ENCODE measurements at regions not wholly inside any gene's neighbourhood (a gene's known extent, or its start where the extent isn't known, plus 50 kb on each side); places are given as distances from the start of the nearest gene placed in this dataset.
A peak's percentile ranks its signal among the peaks of the same experiment; 100 is the strongest.

DNA sequence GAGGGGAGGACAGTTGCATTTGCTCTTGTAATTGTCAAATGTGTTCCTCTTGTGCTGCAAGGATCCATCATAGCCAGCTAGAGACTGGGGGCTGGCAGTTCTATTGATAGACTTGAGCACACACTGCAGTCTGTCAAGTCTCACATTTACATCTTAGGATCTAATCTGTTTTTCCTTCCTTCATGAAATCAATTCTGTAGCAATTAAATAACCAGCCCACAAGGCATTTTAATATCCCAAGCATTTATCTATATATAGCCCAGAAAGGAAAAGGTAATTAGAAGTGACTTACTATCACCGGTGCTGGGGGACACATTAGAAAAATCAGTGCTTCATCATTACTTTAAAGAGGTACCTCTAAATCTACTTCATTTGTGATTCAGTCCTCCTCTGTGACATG, 143.0 kb upstream of the STXBP5 start:
- Histone ChIP-seq H3K27me3 (ENCODE audit: control insufficient read depth in 1 of 2, insufficient read depth in 1 of 2, low read length in 2 of 2) (no peaks in the 10 kb centered on the region), H3K9me3 (ENCODE audit: control insufficient read depth, low read length) (no peaks in the 10 kb centered on the region), H3K9ac (ENCODE audit: low read length) (no peak overlapping the region), H2AK5ac (ENCODE audit: low read length, severe bottlenecking) (no peak overlapping the region), H2BK12ac (ENCODE audit: low read length in 2 of 2) (no peak overlapping the region), H3K4ac (ENCODE audit: low read depth in 1 of 2, low read length in 2 of 2) (no peak overlapping the region), H2BK120ac (ENCODE audit: low read depth, low read length) (no peak overlapping the region), H4K91ac (ENCODE audit: low read length) (no peak overlapping the region), H2BK15ac (ENCODE audit: low read depth, poor library complexity, severe bottlenecking) (no peak overlapping the region), H3K4me2 (ENCODE audit: low read length, poor library complexity, severe bottlenecking) (no peak overlapping the region), H3K14ac (ENCODE audit: low read length in 2 of 2) (no peak overlapping the region), H2AFZ (ENCODE audit: low read depth, low read length) (no peak overlapping the region), H3K79me1 (replicated peaks; ENCODE audit: low read length, poor library complexity, severe bottlenecking) (no peaks in the 10 kb centered on the region), H3K4me1 (ENCODE audit: control insufficient read depth, insufficient read depth, low read depth, low read length) (peaks cover 6% of the 10 kb centered on the region), H3K36me3 (ENCODE audit: control insufficient read depth in 1 of 2, insufficient read depth in 2 of 2, low read depth in 1 of 2, low read length in 2 of 2) (no peaks in the 10 kb centered on the region), H3K18ac (ENCODE audit: low read depth in 1 of 2, low read length in 2 of 2) (no peak overlapping the region), H2BK5ac (ENCODE audit: low read depth, low read length, poor library complexity, severe bottlenecking) (no peak overlapping the region), H3K23ac (ENCODE audit: low read length in 2 of 2) (no peak overlapping the region), H4K8ac (ENCODE audit: low read length) (no peak overlapping the region), H3K27ac (ENCODE audit: low read length, poor library complexity, severe bottlenecking) (no peak overlapping the region), H3K4me3 (ENCODE audit: insufficient read depth in 1 of 2, low read depth in 1 of 2, low read length in 2 of 2) (no peak overlapping the region)
- 100% methylated on average over 1 of the region's 1 CpG for WGBS
- no peak for DNase-seq

DNA sequence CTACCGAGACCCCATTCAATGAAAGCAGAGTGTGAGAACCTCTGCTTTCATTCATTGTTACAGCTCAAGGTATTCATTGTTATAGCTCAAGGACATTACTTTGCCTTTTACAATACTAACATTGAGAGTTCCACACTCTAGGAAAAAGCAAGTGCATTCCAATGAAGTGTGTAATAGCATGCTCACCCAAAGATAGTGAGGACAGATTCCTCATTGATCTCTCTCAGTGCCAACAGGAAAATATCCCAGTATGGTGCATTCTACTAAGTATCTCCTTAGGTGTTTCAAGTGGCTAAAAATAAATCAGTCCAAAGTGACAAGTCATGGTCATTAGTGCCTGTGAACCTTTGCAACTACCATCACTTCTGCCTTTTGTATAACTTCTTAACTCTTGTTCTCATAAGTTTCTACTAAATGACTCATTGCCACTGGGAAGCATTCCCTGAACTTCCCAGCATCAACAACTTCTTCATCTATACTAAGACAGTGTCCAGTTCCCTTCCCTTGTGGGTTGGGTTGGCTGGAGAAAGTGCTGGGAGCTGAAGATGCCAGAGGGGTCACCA, 140.7 kb upstream of the STXBP5 start:
- Histone ChIP-seq H4K91ac (ENCODE audit: low read length) (no peak overlapping the region), H2BK15ac (ENCODE audit: low read depth, poor library complexity, severe bottlenecking) (no peak overlapping the region), H3K4me3 (ENCODE audit: insufficient read depth in 1 of 2, low read depth in 1 of 2, low read length in 2 of 2) (peak overlapping the region in 1 of 2 experiments; percentile 13), H3K4me2 (ENCODE audit: low read length, poor library complexity, severe bottlenecking) (no peak overlapping the region), H2BK5ac (ENCODE audit: low read depth, low read length, poor library complexity, severe bottlenecking) (no peak overlapping the region), H3K4ac (ENCODE audit: low read depth in 1 of 2, low read length in 2 of 2) (no peak overlapping the region), H3K14ac (ENCODE audit: low read length in 2 of 2) (no peak overlapping the region), H4K8ac (ENCODE audit: low read length) (no peak overlapping the region), H3K23ac (ENCODE audit: low read length in 2 of 2) (no peak overlapping the region), H3K27me3 (ENCODE audit: control insufficient read depth in 1 of 2, insufficient read depth in 1 of 2, low read length in 2 of 2) (no peaks in the 10 kb centered on the region), H3K9me3 (ENCODE audit: control insufficient read depth, low read length) (no peaks in the 10 kb centered on the region), H3K79me1 (replicated peaks; ENCODE audit: low read length, poor library complexity, severe bottlenecking) (no peaks in the 10 kb centered on the region), H2AFZ (ENCODE audit: low read depth, low read length) (no peak overlapping the region), H2AK5ac (ENCODE audit: low read length, severe bottlenecking) (no peak overlapping the region), H3K4me1 (ENCODE audit: control insufficient read depth, insufficient read depth, low read depth, low read length) (peaks cover 5% of the 10 kb centered on the region), H3K27ac (ENCODE audit: low read length, poor library complexity, severe bottlenecking) (peak overlapping the region; percentile 55), H3K36me3 (ENCODE audit: control insufficient read depth in 1 of 2, insufficient read depth in 2 of 2, low read depth in 1 of 2, low read length in 2 of 2) (no peaks in the 10 kb centered on the region), H3K9ac (ENCODE audit: low read length) (no peak overlapping the region), H2BK120ac (ENCODE audit: low read depth, low read length) (no peak overlapping the region), H3K18ac (ENCODE audit: low read depth in 1 of 2, low read length in 2 of 2) (no peak overlapping the region), H2BK12ac (ENCODE audit: low read length in 2 of 2) (no peak overlapping the region)
- 83% methylated on average over 1 of the region's 1 CpG for WGBS
- DNase-seq: peak; percentile 78

DNA sequence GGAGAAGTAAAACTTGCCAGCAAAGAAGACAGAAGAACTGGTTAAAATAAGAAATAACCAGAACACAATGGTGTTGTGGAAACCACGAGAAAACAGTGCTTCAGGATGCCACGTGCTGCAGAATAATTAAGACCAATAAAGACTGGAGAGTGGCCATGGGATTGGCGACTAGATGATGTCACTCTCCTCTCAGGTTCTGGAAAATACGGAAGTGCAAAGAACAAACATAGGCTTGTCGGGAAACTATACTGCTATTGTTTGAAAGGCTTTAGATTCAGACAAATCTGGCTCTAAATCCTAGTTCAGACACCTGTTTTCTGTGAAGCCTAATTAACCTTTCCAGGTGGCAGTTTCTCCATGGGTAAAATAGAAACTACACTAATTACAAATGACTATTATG, 138.4 kb upstream of the STXBP5 start:
- H3K9ac ChIP-seq (ENCODE audit: low read length): no peak overlapping the region
- H3K18ac ChIP-seq (ENCODE audit: low read depth in 1 of 2, low read length in 2 of 2): no peak overlapping the region
- no peak overlapping the region for H3K23ac ChIP-seq (ENCODE audit: low read length in 2 of 2)
- no peak overlapping the region for H2BK12ac ChIP-seq (ENCODE audit: low read length in 2 of 2)
- H3K36me3 ChIP-seq (ENCODE audit: control insufficient read depth in 1 of 2, insufficient read depth in 2 of 2, low read depth in 1 of 2, low read length in 2 of 2): no peaks in the 10 kb centered on the region
- no peak overlapping the region for H2AK5ac ChIP-seq (ENCODE audit: low read length, severe bottlenecking)
- no peak overlapping the region for H3K4me2 ChIP-seq (ENCODE audit: low read length, poor library complexity, severe bottlenecking)
- no peak overlapping the region for H2BK15ac ChIP-seq (ENCODE audit: low read depth, poor library complexity, severe bottlenecking)
- peaks cover 10% of the 10 kb centered on the region for H3K9me3 ChIP-seq (ENCODE audit: control insufficient read depth, low read length)
- no peak overlapping the region for H3K4ac ChIP-seq (ENCODE audit: low read depth in 1 of 2, low read length in 2 of 2)
- no peaks in the 10 kb centered on the region for H3K27me3 ChIP-seq (ENCODE audit: control insufficient read depth in 1 of 2, insufficient read depth in 1 of 2, low read length in 2 of 2)
- no peak overlapping the region for H3K27ac ChIP-seq (ENCODE audit: low read length, poor library complexity, severe bottlenecking)
- no peaks in the 10 kb centered on the region for H3K79me1 ChIP-seq (replicated peaks; ENCODE audit: low read length, poor library complexity, severe bottlenecking)
- H3K14ac ChIP-seq (ENCODE audit: low read length in 2 of 2): no peak overlapping the region
- H3K4me3 ChIP-seq (ENCODE audit: insufficient read depth in 1 of 2, low read depth in 1 of 2, low read length in 2 of 2): no peak overlapping the region
- no peak overlapping the region for H2BK5ac ChIP-seq (ENCODE audit: low read depth, low read length, poor library complexity, severe bottlenecking)
- H4K8ac ChIP-seq (ENCODE audit: low read length): no peak overlapping the region
- H3K4me1 ChIP-seq (ENCODE audit: control insufficient read depth, insufficient read depth, low read depth, low read length): peaks cover 3% of the 10 kb centered on the region
- H2BK120ac ChIP-seq (ENCODE audit: low read depth, low read length): no peak overlapping the region
- no peak for DNase-seq
- 90% methylated on average over 5 of the region's 5 CpGs for WGBS
- H4K91ac ChIP-seq (ENCODE audit: low read length): no peak overlapping the region
- no peak overlapping the region for H2AFZ ChIP-seq (ENCODE audit: low read depth, low read length)

DNA sequence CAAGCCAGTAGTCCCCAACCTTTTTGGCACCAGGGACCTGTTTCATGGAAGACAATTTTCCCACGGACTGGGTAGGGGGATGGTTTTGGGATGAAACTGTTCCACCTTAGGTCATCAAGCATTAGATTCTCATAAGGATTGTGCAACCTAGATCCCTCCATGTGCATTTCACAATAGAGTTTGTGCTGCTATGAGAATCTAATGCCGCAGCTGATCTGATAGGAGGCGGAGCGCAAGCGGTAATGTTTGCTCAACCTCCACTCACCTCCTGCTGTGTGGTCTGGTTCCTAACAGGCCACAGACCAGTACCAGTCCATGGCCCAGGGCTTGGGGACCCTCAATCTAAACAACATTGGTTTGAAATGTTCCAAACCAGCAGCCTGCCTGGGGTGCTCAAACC, 137.0 kb upstream of the STXBP5 start:
- Histone ChIP-seq H2BK15ac (ENCODE audit: low read depth, poor library complexity, severe bottlenecking) (no peak overlapping the region), H2AK5ac (ENCODE audit: low read length, severe bottlenecking) (no peak overlapping the region), H2BK5ac (ENCODE audit: low read depth, low read length, poor library complexity, severe bottlenecking) (no peak overlapping the region), H3K4me1 (ENCODE audit: control insufficient read depth, insufficient read depth, low read depth, low read length) (peaks cover 3% of the 10 kb centered on the region), H3K27ac (ENCODE audit: low read length, poor library complexity, severe bottlenecking) (no peak overlapping the region), H3K18ac (ENCODE audit: low read depth in 1 of 2, low read length in 2 of 2) (no peak overlapping the region), H3K4me3 (ENCODE audit: insufficient read depth in 1 of 2, low read depth in 1 of 2, low read length in 2 of 2) (no peak overlapping the region), H2AFZ (ENCODE audit: low read depth, low read length) (no peak overlapping the region), H2BK120ac (ENCODE audit: low read depth, low read length) (no peak overlapping the region), H4K91ac (ENCODE audit: low read length) (no peak overlapping the region), H4K8ac (ENCODE audit: low read length) (no peak overlapping the region), H3K9ac (ENCODE audit: low read length) (no peak overlapping the region), H2BK12ac (ENCODE audit: low read length in 2 of 2) (no peak overlapping the region), H3K14ac (ENCODE audit: low read length in 2 of 2) (no peak overlapping the region), H3K9me3 (ENCODE audit: control insufficient read depth, low read length) (peaks cover 10% of the 10 kb centered on the region), H3K27me3 (ENCODE audit: control insufficient read depth in 1 of 2, insufficient read depth in 1 of 2, low read length in 2 of 2) (no peaks in the 10 kb centered on the region), H3K79me1 (replicated peaks; ENCODE audit: low read length, poor library complexity, severe bottlenecking) (no peaks in the 10 kb centered on the region), H3K4me2 (ENCODE audit: low read length, poor library complexity, severe bottlenecking) (no peak overlapping the region), H3K23ac (ENCODE audit: low read length in 2 of 2) (no peak overlapping the region), H3K36me3 (ENCODE audit: control insufficient read depth in 1 of 2, insufficient read depth in 2 of 2, low read depth in 1 of 2, low read length in 2 of 2) (no peaks in the 10 kb centered on the region), H3K4ac (ENCODE audit: low read depth in 1 of 2, low read length in 2 of 2) (no peak overlapping the region)
- over 99% methylated on average over 5 of the region's 5 CpGs for WGBS
- DNase-seq: no peak

Measured in mesenchymal stem cell (in vitro differentiated cells and primary cell).